Panc1 (cell line): ENCODE measurements at regions not wholly inside any gene's neighbourhood (a gene's known extent, or its start where the extent isn't known, plus 50 kb on each side); places are given as distances from the start of the nearest gene placed in this dataset.

Experiments used
- ATAC-seq: fragments of 200-7000 bp; cut with Tn5 transposase; 2 replicates; pipeline ENCODE4 v1.9.1; 2020; ENCODE audit warnings: mild to moderate bottlenecking, moderate library complexity
- BruUV-seq: library from RNA; stranded (reverse); fragments of 400-500 nt; replicated peaks from 2 replicates; lab custom pipeline; 2021; lab: Mats Ljungman, UMichigan
- CTCF ChIA-PET: fragments of 300-600 bp; sonication (Branson Sonifier 250); formaldehyde crosslinking; loops from one replicate; lab custom pipeline; 2022; ENCODE audit warnings: antibody characterized with exemption; lab: Charles Lee
- POLR2A ChIA-PET: fragments of 300-600 bp; sonication (Branson Sonifier 250); formaldehyde crosslinking; loops from one replicate; lab custom pipeline; 2022; ENCODE audit warnings: antibody characterized with exemption; lab: Charles Lee
- DNase-seq: peaks from one replicate; pipeline ENCODE4 v3.0.0-alpha.2; 2010; ENCODE audit warnings: low read depth, low spot score
- H3K27ac ChIP-seq: 2 replicates; pipeline ENCODE4 v1.5.1; 2011; ENCODE audit warnings: mild to moderate bottlenecking, low read length, inconsistent platforms
- H3K27me3 ChIP-seq: fragments of 200-500 bp; sonication (Bioruptor generic); 2 replicates; pipeline ENCODE4 v1.6.0; 2014; ENCODE audit warnings: low read length, inconsistent platforms; ENCODE audit not compliant: control insufficient read depth, insufficient read depth
- H3K36me3 ChIP-seq: fragments of 200-500 bp; sonication (Bioruptor generic); 2 replicates; pipeline ENCODE4 v1.5.1; 2014; ENCODE audit warnings: inconsistent platforms, mild to moderate bottlenecking, low read length, moderate library complexity; ENCODE audit not compliant: control insufficient read depth, insufficient read depth
- H3K4me1 ChIP-seq: 2 replicates; pipeline ENCODE4 v1.5.1; 2011; ENCODE audit warnings: inconsistent platforms, mild to moderate bottlenecking, low read length, moderate library complexity; ENCODE audit not compliant: control insufficient read depth, insufficient read depth
- H3K4me3 ChIP-seq, 2 experiments: 2 replicates each; pipeline ENCODE4 v1.5.1; 2011 to 2012; ENCODE audit warnings: low read depth in 2 of 2, low read length in 2 of 2, mild to moderate bottlenecking in 2 of 2, inconsistent platforms in 1 of 2, moderate library complexity in 1 of 2
- H3K9me3 ChIP-seq: fragments of 200-500 bp; sonication (Bioruptor generic); 2 replicates; pipeline ENCODE4 v1.5.1; 2014; ENCODE audit warnings: low read depth, mild to moderate bottlenecking, inconsistent platforms, low read length, moderate library complexity; ENCODE audit not compliant: control insufficient read depth, insufficient read depth
- POLR2AphosphoS5 ChIP-seq: IDR thresholded peaks from 2 replicates; pipeline ENCODE4 v1.6.1; 2012; ENCODE audit warnings: mild to moderate bottlenecking, low read depth, low read length, moderate library complexity
- REST ChIP-seq, 2 experiments: IDR thresholded peaks; 2 replicates each; pipeline ENCODE4 v1.6.1; 2011 to 2012; ENCODE audit warnings: low read depth in 2 of 2, control low read depth in 1 of 2, low read length in 1 of 2, mild to moderate bottlenecking in 1 of 2, moderate library complexity in 1 of 2; ENCODE audit not compliant: insufficient read depth in 1 of 2
- SIN3A ChIP-seq: IDR thresholded peaks from 2 replicates; pipeline ENCODE4 v1.6.1; 2012; ENCODE audit warnings: low read depth, mild to moderate bottlenecking, low read length, moderate library complexity, borderline replicate concordance; ENCODE audit not compliant: insufficient read depth
- TCF7L2 ChIP-seq: IDR thresholded peaks from 2 replicates; pipeline ENCODE4 v1.6.1; 2011; ENCODE audit warnings: mild to moderate bottlenecking, low read depth, low read length, inconsistent platforms
- in situ Hi-C: cut with HindIII; loops from 2 replicates; pipeline ENCODE4 v1.10.0; 2016; ENCODE audit warnings: low sequenced_read_pairs, low pct_unique_long_range_greater_than_20kb
- intact Hi-C: fragments of 100-400 bp; cut with micrococcal nuclease; formaldehyde crosslinking; loops from one replicate; pipeline ENCODE4 v1.10.0; 2022; ENCODE audit not compliant: unreplicated experiment
- TF ChIP-seq, protein P1 (sequence below): fragments of 450-650 bp; IDR thresholded peaks from 2 replicates; pipeline ENCODE4 v1.5.1; 2017; ENCODE audit warnings: mild to moderate bottlenecking

- POLR2A ChIA-PET, result interaction anchor here (0.6 kb wide), 1 partner anchor 9 kb away, joined by 3 read pairs; no protein-coding TSS in a partner anchor
- TF ChIP-seq REST (IDR thresholded peaks at IDR 0.05; ENCODE audit: insufficient read depth in 1 of 2, low read depth in 2 of 2, low read length in 1 of 2) (no peak), TCF7L2 (no peak), POLR2AphosphoS5 (no peak), SIN3A (no peak)
- TF ChIP-seq, protein P1, sequence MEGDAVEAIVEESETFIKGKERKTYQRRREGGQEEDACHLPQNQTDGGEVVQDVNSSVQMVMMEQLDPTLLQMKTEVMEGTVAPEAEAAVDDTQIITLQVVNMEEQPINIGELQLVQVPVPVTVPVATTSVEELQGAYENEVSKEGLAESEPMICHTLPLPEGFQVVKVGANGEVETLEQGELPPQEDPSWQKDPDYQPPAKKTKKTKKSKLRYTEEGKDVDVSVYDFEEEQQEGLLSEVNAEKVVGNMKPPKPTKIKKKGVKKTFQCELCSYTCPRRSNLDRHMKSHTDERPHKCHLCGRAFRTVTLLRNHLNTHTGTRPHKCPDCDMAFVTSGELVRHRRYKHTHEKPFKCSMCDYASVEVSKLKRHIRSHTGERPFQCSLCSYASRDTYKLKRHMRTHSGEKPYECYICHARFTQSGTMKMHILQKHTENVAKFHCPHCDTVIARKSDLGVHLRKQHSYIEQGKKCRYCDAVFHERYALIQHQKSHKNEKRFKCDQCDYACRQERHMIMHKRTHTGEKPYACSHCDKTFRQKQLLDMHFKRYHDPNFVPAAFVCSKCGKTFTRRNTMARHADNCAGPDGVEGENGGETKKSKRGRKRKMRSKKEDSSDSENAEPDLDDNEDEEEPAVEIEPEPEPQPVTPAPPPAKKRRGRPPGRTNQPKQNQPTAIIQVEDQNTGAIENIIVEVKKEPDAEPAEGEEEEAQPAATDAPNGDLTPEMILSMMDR, result no peak
- no peak for ATAC-seq
Observed at GRCh38 chr5:32989815-32990214, 278.7 kb downstream of the NPR3 start.

GRCh38 chr5:32990593-32991420 lies 279.7 kb downstream of the NPR3 start:
- DNase-seq, result no peak
- Histone ChIP-seq H3K4me1 (no peaks in the 10 kb centered on the region), H3K36me3 (no peaks in the 10 kb centered on the region), H3K27me3 (no peaks in the 10 kb centered on the region), H3K4me3 (no peak overlapping the region), H3K9me3 (no peaks in the 10 kb centered on the region), H3K27ac (no peak overlapping the region)
- POLR2A ChIA-PET, result interaction anchor here (0.6 kb wide), 1 partner anchor 8 kb away, joined by 3 read pairs; no protein-coding TSS in a partner anchor
- intact Hi-C loops, result no loop called here
- no peak for ATAC-seq
- TF ChIP-seq, protein P1, result no peak
- no peak for TF ChIP-seq REST (IDR thresholded peaks at IDR 0.05; ENCODE audit: insufficient read depth in 1 of 2, low read depth in 2 of 2, low read length in 1 of 2)
- no peak for TF ChIP-seq POLR2AphosphoS5
- no peak for TF ChIP-seq TCF7L2
- TF ChIP-seq SIN3A, result no peak
- no TSS peak for BruUV-seq
- CTCF ChIA-PET, result no interaction called here
- in situ Hi-C loops, result no loop called here

More at GRCh38 chr5:32989815-32990214, 278.7 kb downstream of the NPR3 start:
- Histone ChIP-seq H3K9me3 (no peaks in the 10 kb centered on the region), H3K27me3 (no peaks in the 10 kb centered on the region), H3K36me3 (no peaks in the 10 kb centered on the region), H3K4me3 (no peak overlapping the region), H3K27ac (no peak overlapping the region), H3K4me1 (no peaks in the 10 kb centered on the region)
- DNase-seq, result no peak
- CTCF ChIA-PET, result no interaction called here
- BruUV-seq, result no TSS peak
- in situ Hi-C loops (no loop called here), intact Hi-C loops (no loop called here)
